ENCODE measurements at regions not wholly inside any gene's neighbourhood (a gene's known extent, or its start where the extent isn't known, plus 50 kb on each side); places are given as distances from the start of the nearest gene placed in this dataset.

GRCh38 chr3:8406479-8406878 lies 95.1 kb upstream of the LMCD1 start:
- DNase-seq (no peak), ATAC-seq (no peak)
- Histone ChIP-seq H3K4me1 (no peaks in the 10 kb centered on the region), H3K4me3 (no peak overlapping the region), H3K9me3 (peaks cover 0 to 18% (median 6%) of the 10 kb centered on the region in 12 donors), H3K27ac (no peak overlapping the region), H3K27me3 (no peaks in the 10 kb centered on the region), H3K36me3 (no peaks in the 10 kb centered on the region)
- intact Hi-C loops (cut with DNase I) = no loop called here
- WGBS, 4 donors = 77 to 93% (median 88%) methylated on average over 1 of the region's 1 CpG
- TF ChIP-seq CTCF (IDR thresholded peaks at IDR 0.05) (no peak), POLR2A (IDR thresholded peaks at IDR 0.05) (no peak)

GRCh38 chr3:8413337-8413926 lies 88.2 kb upstream of the LMCD1 start:
- no peak overlapping the region for H3K27ac ChIP-seq
- ATAC-seq = peak in 3 of 4 donors; percentile 32 to 56 (median 34)
- peak in 1 of 5 donors; percentile 29 for DNase-seq
- no peak overlapping the region for H3K4me3 ChIP-seq
- 68 to 80% (median 77%) methylated on average over 7 of the region's 7 CpGs for WGBS, 4 donors
- TF ChIP-seq POLR2A (IDR thresholded peaks at IDR 0.05) (no peak), CTCF (IDR thresholded peaks at IDR 0.05) (no peak)
- peaks cover 0 to 5% (median 0%) of the 10 kb centered on the region in 12 donors for H3K4me1 ChIP-seq
- H3K27me3 ChIP-seq = no peaks in the 10 kb centered on the region
- no peaks in the 10 kb centered on the region for H3K36me3 ChIP-seq
- no peaks in the 10 kb centered on the region for H3K9me3 ChIP-seq
- intact Hi-C loops (cut with DNase I) = loop anchor here in 2 of 10 donors (10.0 kb wide), 1 partner anchor 299 kb away; no protein-coding TSS in a partner anchor

GRCh38 chr3:8416965-8417364 lies 84.7 kb upstream of the LMCD1 start:
- no peak for DNase-seq

More at GRCh38 chr3:8416965-8417364, 84.7 kb upstream of the LMCD1 start:
- Histone ChIP-seq H3K27me3 (no peaks in the 10 kb centered on the region), H3K27ac (no peak overlapping the region), H3K36me3 (no peaks in the 10 kb centered on the region), H3K9me3 (no peaks in the 10 kb centered on the region), H3K4me3 (peak overlapping the region in 2 of 12 donors; percentile 14 to 19), H3K4me1 (peaks cover 0 to 5% (median 0%) of the 10 kb centered on the region in 12 donors)
- intact Hi-C loops (cut with DNase I) = loop anchor here in 7 of 10 donors (2.0 to 10.0 kb wide), 4 partner anchors 90 to 302 kb away; no protein-coding TSS in a partner anchor
- ATAC-seq = peak in 2 of 4 donors; percentile 47 to 48
- TF ChIP-seq CTCF (IDR thresholded peaks at IDR 0.05) = no peak
- TF ChIP-seq POLR2A (IDR thresholded peaks at IDR 0.05) = no peak
- WGBS, 4 donors = 70 to 87% (median 74%) methylated on average over 4 of the region's 4 CpGs

All from heart left ventricle (tissue), 16 donors.